OCI-LY3 (cell line): ENCODE measurements at regions not wholly inside any gene's neighbourhood (a gene's known extent, or its start where the extent isn't known, plus 50 kb on each side); places are given as distances from the start of the nearest gene placed in this dataset.
A peak's percentile ranks its signal among the peaks of the same experiment; 100 is the strongest.

ENCODE experiments used
- H2AFZ ChIP-seq: fragments of 200-600, 300-600 bp; shearing (Covaris generic); 2 replicates; pipeline ENCODE4 v1.6.0; 2014; ENCODE audit warnings: antibody characterized with exemption, low read depth, low read length
- H3K27ac ChIP-seq: fragments of 200-600, 300-600 bp; sonication (generic); 2 replicates; pipeline ENCODE4 v1.5.1; 2014; ENCODE audit warnings: mild to moderate bottlenecking, low read length, moderate library complexity, mixed read lengths
- H3K27me3 ChIP-seq: fragments of 200-600, 300-600 bp; sonication (generic); 2 replicates; pipeline ENCODE4 v1.6.1; 2014; ENCODE audit warnings: low read depth, low read length, mixed read lengths
- H3K36me3 ChIP-seq: fragments of 200-600, 300-600 bp; sonication (generic); replicated peaks from 2 replicates; pipeline ENCODE3; 2014; ENCODE audit warnings: low read depth, low read length, mixed read lengths
- H3K4me1 ChIP-seq: fragments of 300-600, 200-600 bp; sonication (generic); 2 replicates; pipeline ENCODE4 v1.6.1; 2014; ENCODE audit warnings: low read length, mixed read lengths
- H3K4me2 ChIP-seq: fragments of 200-600, 300-600 bp; sonication (generic); 2 replicates; pipeline ENCODE4 v1.6.1; 2014; ENCODE audit warnings: low read length, mixed read lengths
- H3K4me3 ChIP-seq: fragments of 300-600, 200-600 bp; sonication (generic); 2 replicates; pipeline ENCODE4 v1.5.1; 2014; ENCODE audit warnings: antibody characterized with exemption, mild to moderate bottlenecking, low read length, moderate library complexity
- H3K79me2 ChIP-seq: fragments of 300-600, 200-600 bp; shearing (Covaris generic); 2 replicates; pipeline ENCODE4 v1.6.1; 2014; ENCODE audit warnings: mild to moderate bottlenecking, low read length, mixed read lengths
- H3K9ac ChIP-seq: fragments of 300-600, 200-600 bp; shearing (Covaris generic); 2 replicates; pipeline ENCODE4 v1.6.0; 2014; ENCODE audit warnings: mild to moderate bottlenecking, low read length, moderate library complexity
- H3K9me3 ChIP-seq: fragments of 200-600, 300-600 bp; shearing (Covaris generic); 2 replicates; pipeline ENCODE4 v1.6.1; 2014; ENCODE audit warnings: low read length, mixed read lengths; ENCODE audit not compliant: insufficient read depth
- H4K20me1 ChIP-seq: fragments of 200-600, 300-600 bp; sonication (generic); 2 replicates; pipeline ENCODE4 v1.6.1; 2016; ENCODE audit warnings: low read length, mixed read lengths; ENCODE audit not compliant: insufficient read depth
- CTCF ChIP-seq: fragments of 200-600, 300-600 bp; sonication (generic); IDR thresholded peaks from 2 replicates; pipeline ENCODE4 v1.5.1; 2014; ENCODE audit warnings: antibody characterized with exemption, low read length, low read depth
- EZH2phosphoT487 ChIP-seq: fragments of 200-600 bp; shearing (Covaris generic); IDR thresholded peaks from 2 replicates; pipeline ENCODE4 v1.6.1; 2018; ENCODE audit warnings: antibody characterized with exemption, mixed run types, low read depth

GRCh38 chr1:50278410-50278809, 144.8 kb downstream of the DMRTA2 start:
- Histone ChIP-seq H4K20me1 (no peaks in the 10 kb centered on the region), H3K27ac (no peak overlapping the region), H2AFZ (no peak overlapping the region), H3K9me3 (no peaks in the 10 kb centered on the region), H3K27me3 (no peaks in the 10 kb centered on the region), H3K9ac (no peak overlapping the region), H3K4me2 (no peak overlapping the region), H3K4me3 (no peak overlapping the region), H3K36me3 (no peaks in the 10 kb centered on the region), H3K79me2 (no peaks in the 10 kb centered on the region), H3K4me1 (no peaks in the 10 kb centered on the region)
- TF ChIP-seq CTCF, result no peak
- no peak for TF ChIP-seq EZH2phosphoT487

GRCh38 chr1:50275566-50275965, 147.7 kb downstream of the DMRTA2 start:
- Histone ChIP-seq H3K4me3 (no peak overlapping the region), H4K20me1 (no peaks in the 10 kb centered on the region), H3K9me3 (no peaks in the 10 kb centered on the region), H3K4me2 (no peak overlapping the region), H3K27ac (no peak overlapping the region), H3K4me1 (no peaks in the 10 kb centered on the region), H2AFZ (no peak overlapping the region), H3K27me3 (no peaks in the 10 kb centered on the region), H3K9ac (no peak overlapping the region), H3K36me3 (no peaks in the 10 kb centered on the region), H3K79me2 (no peaks in the 10 kb centered on the region)
- no peak for TF ChIP-seq CTCF
- TF ChIP-seq EZH2phosphoT487, result no peak

DNA sequence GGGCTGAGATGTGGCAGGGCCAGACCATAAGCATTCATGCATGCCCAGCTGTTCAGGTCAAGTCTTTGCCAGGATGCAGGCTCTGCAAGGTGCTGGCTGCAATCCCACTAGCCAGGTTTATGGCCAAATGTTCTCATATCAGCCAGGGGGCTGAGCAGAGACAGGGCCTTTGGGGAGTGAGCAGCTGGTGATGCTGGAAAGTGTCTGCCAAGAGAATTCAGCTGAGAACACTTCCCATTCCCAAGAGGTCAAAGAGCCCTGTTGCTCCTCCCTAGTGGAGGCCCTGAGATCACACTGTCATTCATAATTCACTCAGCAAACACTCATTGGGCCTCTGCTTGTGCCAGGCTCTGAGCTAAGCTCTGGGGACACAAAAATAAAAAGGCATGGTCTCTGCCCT, 150.3 kb downstream of the DMRTA2 start:
- Histone ChIP-seq H3K36me3 (no peaks in the 10 kb centered on the region), H2AFZ (no peak overlapping the region), H3K4me3 (no peak overlapping the region), H3K4me2 (no peak overlapping the region), H4K20me1 (no peaks in the 10 kb centered on the region), H3K27ac (no peak overlapping the region), H3K27me3 (no peaks in the 10 kb centered on the region), H3K9me3 (no peaks in the 10 kb centered on the region), H3K79me2 (no peaks in the 10 kb centered on the region), H3K9ac (no peak overlapping the region), H3K4me1 (no peaks in the 10 kb centered on the region)
- no peak for TF ChIP-seq EZH2phosphoT487
- no peak for TF ChIP-seq CTCF

GRCh38 chr1:50271968-50272578, 151.2 kb downstream of the DMRTA2 start:
- no peaks in the 10 kb centered on the region for H3K9me3 ChIP-seq
- H3K4me3 ChIP-seq, result no peak overlapping the region
- H3K27me3 ChIP-seq, result no peaks in the 10 kb centered on the region
- H3K9ac ChIP-seq, result no peak overlapping the region
- no peaks in the 10 kb centered on the region for H3K79me2 ChIP-seq
- no peaks in the 10 kb centered on the region for H4K20me1 ChIP-seq
- no peak overlapping the region for H2AFZ ChIP-seq
- TF ChIP-seq CTCF (peak; percentile 57), EZH2phosphoT487 (no peak)
- no peak overlapping the region for H3K27ac ChIP-seq
- no peaks in the 10 kb centered on the region for H3K4me1 ChIP-seq
- no peak overlapping the region for H3K4me2 ChIP-seq
- no peaks in the 10 kb centered on the region for H3K36me3 ChIP-seq
